ENCODE measurements at regions not wholly inside any gene's neighbourhood (a gene's known extent, or its start where the extent isn't known, plus 50 kb on each side); places are given as distances from the start of the nearest gene placed in this dataset.

DNA sequence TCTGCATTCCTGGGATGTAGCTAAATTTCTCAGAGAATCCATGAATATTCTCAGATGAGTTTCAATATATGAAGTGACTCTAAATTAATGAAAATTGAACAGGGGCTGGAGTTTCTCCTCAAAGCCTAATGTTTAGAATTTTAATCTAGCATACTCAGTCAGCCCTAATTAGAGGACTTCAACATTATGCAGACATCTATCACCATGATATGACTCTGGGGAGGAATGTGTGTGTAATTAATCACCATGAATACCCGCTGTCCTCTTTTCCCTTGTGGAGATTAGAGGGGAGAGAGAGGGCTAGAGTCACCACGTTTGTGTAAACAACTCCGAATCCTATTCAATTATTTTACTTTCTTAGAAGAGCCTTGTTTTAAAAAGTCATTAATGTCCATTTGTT lies 698.6 kb upstream of the MDGA2 start:
- TF ChIP-seq CTCF (IDR thresholded peaks at IDR 0.05; ENCODE audit: insufficient read depth, low read length), result no peak
- no peak overlapping the region for H3K4me3 ChIP-seq (ENCODE audit: low read depth, low read length)
- no peak for DNase-seq (ENCODE audit: low read depth)

GRCh38 chr14:48350971-48351370 lies 675.6 kb upstream of the MDGA2 start:
- no peak overlapping the region for H3K4me3 ChIP-seq (ENCODE audit: low read depth, low read length)
- no peak for DNase-seq (ENCODE audit: low read depth)
- TF ChIP-seq CTCF (IDR thresholded peaks at IDR 0.05; ENCODE audit: insufficient read depth, low read length), result no peak

DNA sequence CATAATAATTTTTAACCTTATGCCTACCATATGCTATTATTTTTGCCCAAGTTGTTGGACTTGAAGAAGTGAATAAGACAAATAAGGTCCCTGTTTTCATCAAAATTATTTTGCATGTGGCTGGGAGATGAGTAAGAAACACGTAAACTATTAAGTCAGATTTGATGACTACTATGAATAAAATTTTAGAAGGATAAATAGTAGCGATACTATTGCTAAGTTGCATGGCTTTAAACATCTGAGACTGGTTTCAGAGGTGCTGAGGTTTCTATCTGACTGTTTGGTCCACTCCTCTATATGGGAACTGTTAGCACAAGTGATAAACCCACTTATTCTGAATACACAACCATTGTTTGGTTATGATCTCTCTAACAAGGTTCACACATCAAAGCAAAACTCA lies 674.3 kb upstream of the MDGA2 start:
- TF ChIP-seq CTCF (IDR thresholded peaks at IDR 0.05; ENCODE audit: insufficient read depth, low read length), result no peak
- no peak overlapping the region for H3K4me3 ChIP-seq (ENCODE audit: low read depth, low read length)
- DNase-seq (ENCODE audit: low read depth), result no peak

DNA sequence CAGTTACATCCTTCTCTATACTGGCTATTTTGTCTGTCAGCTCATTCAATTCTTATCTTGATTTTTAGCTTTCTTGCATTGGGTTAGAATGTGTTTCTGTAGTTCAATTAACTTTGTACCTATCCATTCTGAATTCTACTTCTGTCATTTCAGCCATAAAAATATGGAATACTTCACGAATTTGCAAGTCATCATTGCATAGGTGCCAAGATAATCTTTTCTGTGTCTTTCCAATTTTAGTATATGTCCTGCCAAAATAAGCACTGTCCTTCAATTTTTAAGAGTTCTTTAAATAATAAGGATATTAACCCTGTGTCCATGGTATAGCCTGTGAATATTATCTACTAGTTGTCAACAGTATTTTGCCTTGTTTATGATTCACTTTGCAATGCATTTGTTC lies 665.7 kb upstream of the MDGA2 start:
- no peak for TF ChIP-seq CTCF (IDR thresholded peaks at IDR 0.05; ENCODE audit: insufficient read depth, low read length)
- no peak overlapping the region for H3K4me3 ChIP-seq (ENCODE audit: low read depth, low read length)
- no peak for DNase-seq (ENCODE audit: low read depth)

- H3K4me3 ChIP-seq (ENCODE audit: low read depth, low read length), result no peak overlapping the region
- TF ChIP-seq CTCF (IDR thresholded peaks at IDR 0.05; ENCODE audit: insufficient read depth, low read length), result no peak
- no peak for DNase-seq (ENCODE audit: low read depth)
Observed at GRCh38 chr14:48333221-48333920, 658.0 kb upstream of the MDGA2 start.

DNA sequence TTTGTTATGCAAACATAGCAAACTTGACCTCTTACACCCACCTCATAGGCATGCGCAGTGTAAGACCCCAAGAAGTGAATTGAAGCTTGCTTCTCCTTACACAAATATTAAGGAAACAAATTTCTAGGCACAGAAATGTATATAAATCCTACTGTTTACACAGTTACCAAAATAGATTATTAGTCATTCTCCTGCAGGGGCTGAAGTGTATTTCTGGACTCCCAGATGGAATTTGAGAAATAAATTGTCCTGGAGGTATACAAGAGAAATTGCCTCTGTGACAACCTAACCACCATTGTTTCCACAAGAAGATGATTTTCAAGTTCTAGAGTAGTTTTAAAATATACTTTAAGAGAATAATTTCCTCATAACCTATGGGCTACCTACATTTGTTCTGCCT lies 656.0 kb upstream of the MDGA2 start:
- no peak overlapping the region for H3K4me3 ChIP-seq (ENCODE audit: low read depth, low read length)
- no peak for TF ChIP-seq CTCF (IDR thresholded peaks at IDR 0.05; ENCODE audit: insufficient read depth, low read length)
- no peak for DNase-seq (ENCODE audit: low read depth)

- no peak overlapping the region for H3K4me3 ChIP-seq (ENCODE audit: low read depth, low read length)
- no peak for TF ChIP-seq CTCF (IDR thresholded peaks at IDR 0.05; ENCODE audit: insufficient read depth, low read length)
- no peak for DNase-seq (ENCODE audit: low read depth)
Observed at GRCh38 chr14:48325486-48325885, 650.1 kb upstream of the MDGA2 start.

Measured in fibroblast of the aortic adventitia (primary cell).